ENCODE measurements at regions not wholly inside any gene's neighbourhood (a gene's known extent, or its start where the extent isn't known, plus 50 kb on each side); places are given as distances from the start of the nearest gene placed in this dataset.

GRCh38 chr2:207252416-207252815 lies 86.7 kb upstream of the KLF7 start:
- no peak for TF ChIP-seq POLR2A (IDR thresholded peaks at IDR 0.05)
- TF ChIP-seq, protein P1, sequence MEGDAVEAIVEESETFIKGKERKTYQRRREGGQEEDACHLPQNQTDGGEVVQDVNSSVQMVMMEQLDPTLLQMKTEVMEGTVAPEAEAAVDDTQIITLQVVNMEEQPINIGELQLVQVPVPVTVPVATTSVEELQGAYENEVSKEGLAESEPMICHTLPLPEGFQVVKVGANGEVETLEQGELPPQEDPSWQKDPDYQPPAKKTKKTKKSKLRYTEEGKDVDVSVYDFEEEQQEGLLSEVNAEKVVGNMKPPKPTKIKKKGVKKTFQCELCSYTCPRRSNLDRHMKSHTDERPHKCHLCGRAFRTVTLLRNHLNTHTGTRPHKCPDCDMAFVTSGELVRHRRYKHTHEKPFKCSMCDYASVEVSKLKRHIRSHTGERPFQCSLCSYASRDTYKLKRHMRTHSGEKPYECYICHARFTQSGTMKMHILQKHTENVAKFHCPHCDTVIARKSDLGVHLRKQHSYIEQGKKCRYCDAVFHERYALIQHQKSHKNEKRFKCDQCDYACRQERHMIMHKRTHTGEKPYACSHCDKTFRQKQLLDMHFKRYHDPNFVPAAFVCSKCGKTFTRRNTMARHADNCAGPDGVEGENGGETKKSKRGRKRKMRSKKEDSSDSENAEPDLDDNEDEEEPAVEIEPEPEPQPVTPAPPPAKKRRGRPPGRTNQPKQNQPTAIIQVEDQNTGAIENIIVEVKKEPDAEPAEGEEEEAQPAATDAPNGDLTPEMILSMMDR (IDR thresholded peaks at IDR 0.05): no peak

All from thyroid gland (tissue), 4 donors.